ENCODE measurements at regions not wholly inside any gene's neighbourhood (a gene's known extent, or its start where the extent isn't known, plus 50 kb on each side); places are given as distances from the start of the nearest gene placed in this dataset.
"Not testable (repeated sequence)": the region's sequence is repeated elsewhere in the genome, so short reads cannot be mapped to it uniquely, and the experiment has no call there.

GRCh38 chr6:144416773-144417172 lies 131.6 kb downstream of the UTRN start:
- Mint-ChIP-seq H3K36me3 (ENCODE audit: low read depth) (peaks cover 11% of the 10 kb centered on the region), H3K4me1 (ENCODE audit: low read depth) (peaks cover 43% of the 10 kb centered on the region), H3K4me3 (no peak overlapping the region), H3K27me3 (no peaks in the 10 kb centered on the region), H3K9me3 (no peaks in the 10 kb centered on the region), H3K27ac (no peak overlapping the region)

GRCh38 chr6:144417681-144418080 lies 132.5 kb downstream of the UTRN start:
- H3K36me3 Mint-ChIP-seq (ENCODE audit: low read depth): peaks cover 11% of the 10 kb centered on the region
- H3K4me1 Mint-ChIP-seq (ENCODE audit: low read depth): peaks cover 41% of the 10 kb centered on the region
- no peaks in the 10 kb centered on the region for H3K9me3 Mint-ChIP-seq
- no peak overlapping the region for H3K27ac Mint-ChIP-seq
- no peak overlapping the region for H3K4me3 Mint-ChIP-seq
- no peaks in the 10 kb centered on the region for H3K27me3 Mint-ChIP-seq

GRCh38 chr6:144418959-144419545 lies 133.9 kb downstream of the UTRN start:
- Mint-ChIP-seq H3K4me1 (ENCODE audit: low read depth) (peaks cover 33% of the 10 kb centered on the region), H3K36me3 (ENCODE audit: low read depth) (peaks cover 13% of the 10 kb centered on the region), H3K27ac (no peak overlapping the region), H3K27me3 (no peaks in the 10 kb centered on the region), H3K9me3 (no peaks in the 10 kb centered on the region), H3K4me3 (no peak overlapping the region)

GRCh38 chr6:144423167-144423566 lies 138.0 kb downstream of the UTRN start:
- Mint-ChIP-seq H3K4me3 (no peak overlapping the region), H3K27ac (no peak overlapping the region), H3K9me3 (no peaks in the 10 kb centered on the region), H3K27me3 (no peaks in the 10 kb centered on the region), H3K4me1 (ENCODE audit: low read depth) (peaks cover 10% of the 10 kb centered on the region), H3K36me3 (ENCODE audit: low read depth) (peaks cover 42% of the 10 kb centered on the region)

- peaks cover 53% of the 10 kb centered on the region for H3K36me3 Mint-ChIP-seq (ENCODE audit: low read depth)
- no peaks in the 10 kb centered on the region for H3K27me3 Mint-ChIP-seq
- no peak overlapping the region for H3K4me3 Mint-ChIP-seq
- no peak overlapping the region for H3K27ac Mint-ChIP-seq
- peaks cover 5% of the 10 kb centered on the region for H3K4me1 Mint-ChIP-seq (ENCODE audit: low read depth)
- no peaks in the 10 kb centered on the region for H3K9me3 Mint-ChIP-seq
Measured at GRCh38 chr6:144429753-144430152, 144.6 kb downstream of the UTRN start.

- not testable (repeated sequence) for H3K27ac Mint-ChIP-seq, H3K4me3 Mint-ChIP-seq, H3K9me3 Mint-ChIP-seq, H3K27me3 Mint-ChIP-seq
- Mint-ChIP-seq H3K4me1 (ENCODE audit: low read depth) (peaks cover 10% of the 10 kb centered on the region), H3K36me3 (ENCODE audit: low read depth) (peaks cover 52% of the 10 kb centered on the region)
Measured at GRCh38 chr6:144433446-144433845, 148.3 kb downstream of the UTRN start.

- Mint-ChIP-seq H3K36me3 (ENCODE audit: low read depth) (peaks cover 56% of the 10 kb centered on the region), H3K27me3 (no peaks in the 10 kb centered on the region), H3K9me3 (no peaks in the 10 kb centered on the region), H3K4me3 (no peak overlapping the region), H3K27ac (no peak overlapping the region), H3K4me1 (ENCODE audit: low read depth) (peaks cover 10% of the 10 kb centered on the region)
Measured at GRCh38 chr6:144434308-144434990, 149.3 kb downstream of the UTRN start.

GRCh38 chr6:144435602-144436426 lies 150.7 kb downstream of the UTRN start:
- H3K27ac Mint-ChIP-seq: no peak overlapping the region
- peaks cover 10% of the 10 kb centered on the region for H3K9me3 Mint-ChIP-seq
- peaks cover 60% of the 10 kb centered on the region for H3K36me3 Mint-ChIP-seq (ENCODE audit: low read depth)
- H3K4me3 Mint-ChIP-seq: no peak overlapping the region
- H3K4me1 Mint-ChIP-seq (ENCODE audit: low read depth): peaks cover 10% of the 10 kb centered on the region
- H3K27me3 Mint-ChIP-seq: no peaks in the 10 kb centered on the region

- peaks cover 10% of the 10 kb centered on the region for H3K4me1 Mint-ChIP-seq (ENCODE audit: low read depth)
- peaks cover 18% of the 10 kb centered on the region for H3K9me3 Mint-ChIP-seq
- peaks cover 62% of the 10 kb centered on the region for H3K36me3 Mint-ChIP-seq (ENCODE audit: low read depth)
- no peak overlapping the region for H3K27ac Mint-ChIP-seq
- H3K4me3 Mint-ChIP-seq: no peak overlapping the region
- no peaks in the 10 kb centered on the region for H3K27me3 Mint-ChIP-seq
Measured at GRCh38 chr6:144437105-144437504, 152.0 kb downstream of the UTRN start.

- H3K27ac Mint-ChIP-seq: no peak overlapping the region
- H3K9me3 Mint-ChIP-seq: peaks cover 23% of the 10 kb centered on the region
- peaks cover 10% of the 10 kb centered on the region for H3K4me1 Mint-ChIP-seq (ENCODE audit: low read depth)
- no peaks in the 10 kb centered on the region for H3K27me3 Mint-ChIP-seq
- H3K36me3 Mint-ChIP-seq (ENCODE audit: low read depth): peaks cover 64% of the 10 kb centered on the region
- no peak overlapping the region for H3K4me3 Mint-ChIP-seq
Measured at GRCh38 chr6:144438103-144438502, 153.0 kb downstream of the UTRN start.

- Mint-ChIP-seq H3K9me3 (peaks cover 23% of the 10 kb centered on the region), H3K27me3 (no peaks in the 10 kb centered on the region), H3K4me1 (ENCODE audit: low read depth) (peaks cover 10% of the 10 kb centered on the region), H3K27ac (no peak overlapping the region), H3K36me3 (ENCODE audit: low read depth) (peaks cover 66% of the 10 kb centered on the region), H3K4me3 (no peak overlapping the region)
Measured at GRCh38 chr6:144439016-144439415, 153.9 kb downstream of the UTRN start.

- peaks cover 23% of the 10 kb centered on the region for H3K9me3 Mint-ChIP-seq
- peaks cover 69% of the 10 kb centered on the region for H3K36me3 Mint-ChIP-seq (ENCODE audit: low read depth)
- H3K27ac Mint-ChIP-seq; H3K27me3 Mint-ChIP-seq; H3K4me1 Mint-ChIP-seq (ENCODE audit: low read depth); H3K4me3 Mint-ChIP-seq: not testable (repeated sequence)
Measured at GRCh38 chr6:144441801-144442200, 156.7 kb downstream of the UTRN start.

GRCh38 chr6:144443157-144443556 lies 158.0 kb downstream of the UTRN start:
- Mint-ChIP-seq H3K4me1 (ENCODE audit: low read depth) (peaks cover 5% of the 10 kb centered on the region), H3K4me3 (no peak overlapping the region), H3K27ac (no peak overlapping the region), H3K36me3 (ENCODE audit: low read depth) (peaks cover 66% of the 10 kb centered on the region), H3K27me3 (no peaks in the 10 kb centered on the region), H3K9me3 (peaks cover 23% of the 10 kb centered on the region)

GRCh38 chr6:144447472-144447871 lies 162.3 kb downstream of the UTRN start:
- peaks cover 5% of the 10 kb centered on the region for H3K4me1 Mint-ChIP-seq (ENCODE audit: low read depth)
- H3K9me3 Mint-ChIP-seq: peaks cover 1% of the 10 kb centered on the region
- H3K27ac Mint-ChIP-seq: peak overlapping the region; percentile 38
- no peaks in the 10 kb centered on the region for H3K27me3 Mint-ChIP-seq
- no peak overlapping the region for H3K4me3 Mint-ChIP-seq
- peaks cover 46% of the 10 kb centered on the region for H3K36me3 Mint-ChIP-seq (ENCODE audit: low read depth)

GRCh38 chr6:144449218-144449617 lies 164.1 kb downstream of the UTRN start:
- Mint-ChIP-seq H3K4me3 (no peak overlapping the region), H3K4me1 (ENCODE audit: low read depth) (peaks cover 5% of the 10 kb centered on the region), H3K27ac (no peak overlapping the region), H3K27me3 (no peaks in the 10 kb centered on the region), H3K9me3 (no peaks in the 10 kb centered on the region), H3K36me3 (ENCODE audit: low read depth) (peaks cover 45% of the 10 kb centered on the region)
